Liver (tissue), 8 donors: ENCODE measurements at regions not wholly inside any gene's neighbourhood (a gene's known extent, or its start where the extent isn't known, plus 50 kb on each side); places are given as distances from the start of the nearest gene placed in this dataset.

ENCODE experiments used
- DNase-seq: peaks from one replicate; pipeline ENCODE4 v3.0.0-alpha.2; 2017; ENCODE audit warnings: low spot score
- H3K27ac ChIP-seq, 2 donors: one replicate each; pipeline ENCODE4 v1.7.0; 2013; ENCODE audit warnings: inconsistent platforms in 2 of 2, low read length in 2 of 2, control low read depth in 1 of 2, low read depth in 1 of 2, mild to moderate bottlenecking in 1 of 2
- H3K27me3 ChIP-seq, 4 donors: one replicate each; pipeline versions ENCODE4 v1.6.1 to v1.7.0; 2013; ENCODE audit warnings: low read length in 3 of 4, inconsistent platforms in 1 of 4, mild to moderate bottlenecking in 1 of 4, moderate library complexity in 1 of 4; ENCODE audit not compliant: control insufficient read depth in 4 of 4, insufficient read depth in 4 of 4
- H3K36me3 ChIP-seq, 4 donors: one replicate each; pipeline versions ENCODE4 v1.6.1 to v1.7.0; 2013; ENCODE audit warnings: low read length in 3 of 4, mild to moderate bottlenecking in 3 of 4, low read depth in 1 of 4, moderate library complexity in 1 of 4; ENCODE audit not compliant: control insufficient read depth in 4 of 4, insufficient read depth in 3 of 4
- H3K4me1 ChIP-seq, 4 donors: one replicate each; pipeline versions ENCODE4 v1.6.1 to v1.7.0; 2013; ENCODE audit warnings: low read length in 3 of 4, mild to moderate bottlenecking in 3 of 4, moderate library complexity in 1 of 4; ENCODE audit not compliant: control insufficient read depth in 4 of 4, insufficient read depth in 4 of 4
- H3K4me3 ChIP-seq, 3 donors: one replicate each; pipeline versions ENCODE4 v1.6.1 to v1.7.0; 2013; ENCODE audit warnings: low read length in 3 of 3, control low read depth in 1 of 3, low read depth in 1 of 3, mild to moderate bottlenecking in 1 of 3
- H3K9ac ChIP-seq, 2 donors: one replicate each; pipeline ENCODE4 v1.7.0; 2013; ENCODE audit warnings: low read length in 2 of 2, mild to moderate bottlenecking in 2 of 2, moderate library complexity in 2 of 2, control low read depth in 1 of 2, low read depth in 1 of 2
- H3K9me3 ChIP-seq, 4 donors: one replicate each; pipeline versions ENCODE4 v1.6.1 to v1.7.0; 2013; ENCODE audit warnings: low read length in 3 of 4; ENCODE audit not compliant: control insufficient read depth in 4 of 4
- ATF3 ChIP-seq: IDR thresholded peaks from 2 replicates; pipeline ENCODE4 v1.6.1; 2016; ENCODE audit warnings: antibody characterized with exemption
- CTCF ChIP-seq: fragments of 150-350 bp; IDR thresholded peaks from 2 replicates; pipeline ENCODE4 v1.5.1; 2017; ENCODE audit warnings: improper control_type of control experiment, low read depth, low read length; ENCODE audit not compliant: missing input control
- EGR1 ChIP-seq, 2 donors: IDR thresholded peaks; 2 replicates each; pipeline ENCODE4 v1.6.1; 2016 to 2018; ENCODE audit warnings: antibody characterized with exemption in 2 of 2, low read depth in 2 of 2
- FOXA1 ChIP-seq: IDR thresholded peaks from 2 replicates; pipeline ENCODE4 v1.6.1; 2016; ENCODE audit warnings: antibody characterized with exemption
- FOXA2 ChIP-seq: IDR thresholded peaks from 2 replicates; pipeline ENCODE4 v1.6.1; 2016; ENCODE audit warnings: antibody characterized with exemption
- GABPA ChIP-seq, 2 donors: IDR thresholded peaks in 1 of 2; conservative IDR thresholded peaks in 1 of 2; 2 replicates each; pipeline ENCODE4 v1.6.1; 2016; ENCODE audit warnings: antibody characterized with exemption in 2 of 2, mild to moderate bottlenecking in 1 of 2, moderate library complexity in 1 of 2
- HNF4A ChIP-seq, 2 donors: conservative IDR thresholded peaks; 2 replicates each; pipeline ENCODE4 v1.6.1; 2016; ENCODE audit warnings: antibody characterized with exemption in 2 of 2, mild to moderate bottlenecking in 2 of 2
- HNF4G ChIP-seq: IDR thresholded peaks from 2 replicates; pipeline ENCODE4 v1.6.1; 2016; ENCODE audit warnings: antibody characterized with exemption
- JUND ChIP-seq, 2 donors: IDR thresholded peaks; 2 replicates each; pipeline ENCODE4 v1.6.1; 2016; ENCODE audit warnings: antibody characterized with exemption in 2 of 2
- MAX ChIP-seq: IDR thresholded peaks from 2 replicates; pipeline ENCODE4 v1.6.1; 2016; ENCODE audit warnings: antibody characterized with exemption
- NR2F2 ChIP-seq: IDR thresholded peaks from 2 replicates; pipeline ENCODE4 v1.6.1; 2016; ENCODE audit warnings: antibody characterized with exemption
- RAD21 ChIP-seq, 2 donors: IDR thresholded peaks; 2 replicates each; pipeline ENCODE4 v1.6.1; 2016; ENCODE audit warnings: antibody characterized with exemption in 2 of 2, mild to moderate bottlenecking in 2 of 2
- REST ChIP-seq: IDR thresholded peaks from 2 replicates; pipeline ENCODE4 v1.6.1; 2016; ENCODE audit warnings: antibody characterized with exemption, mild to moderate bottlenecking
- RXRA ChIP-seq, 2 donors: IDR thresholded peaks; 2 replicates each; pipeline ENCODE4 v1.6.1; 2017 to 2018; ENCODE audit warnings: antibody characterized with exemption in 2 of 2, mild to moderate bottlenecking in 1 of 2
- SP1 ChIP-seq: IDR thresholded peaks from 2 replicates; pipeline ENCODE4 v1.6.1; 2018; ENCODE audit warnings: antibody characterized with exemption, mild to moderate bottlenecking
- TAF1 ChIP-seq: conservative IDR thresholded peaks from 2 replicates; pipeline ENCODE4 v1.6.1; 2016; ENCODE audit warnings: antibody characterized with exemption, mild to moderate bottlenecking
- YY1 ChIP-seq: IDR thresholded peaks from 2 replicates; pipeline ENCODE4 v1.6.1; 2016; ENCODE audit warnings: antibody characterized with exemption, mild to moderate bottlenecking
- ZBTB33 ChIP-seq: IDR thresholded peaks from 2 replicates; pipeline ENCODE4 v1.6.1; 2016; ENCODE audit warnings: antibody characterized with exemption
- WGBS: extraction: QIAGEN DNeasy Blood & Tissue Kit; methylation state at CpG from one replicate; pipeline ENCODE4 v1.1.7; 2013; 5-methylcytosine and 5-hydroxymethylcytosine counted together
- donor health status: healthy.
- donor health status: healthy.
- donor health status: healthy.
- donor health status: healthy.
- donor health status: healthy.

- TF ChIP-seq TAF1 (no peak), YY1 (no peak), GABPA (IDR thresholded peaks at IDR 0.05 in 1 of 2, conservative IDR thresholded peaks at IDR 0.05 in 1 of 2) (no peak), EGR1 (IDR thresholded peaks at IDR 0.05; ENCODE audit: low read depth in 2 of 2) (no peak), FOXA1 (no peak), HNF4G (no peak), FOXA2 (no peak), JUND (IDR thresholded peaks at IDR 0.05) (no peak), NR2F2 (no peak), REST (no peak), ZBTB33 (no peak), ATF3 (no peak)
- H3K27me3 ChIP-seq: no peaks in the 10 kb centered on the region
- H3K4me3 ChIP-seq: no peak overlapping the region
- H3K4me1 ChIP-seq: no peaks in the 10 kb centered on the region
- no peak overlapping the region for H3K9ac ChIP-seq
- no peak overlapping the region for H3K27ac ChIP-seq
- no peak for DNase-seq
- 88% methylated on average over 2 of the region's 2 CpGs for WGBS
- H3K36me3 ChIP-seq: no peaks in the 10 kb centered on the region
- H3K9me3 ChIP-seq: no peaks in the 10 kb centered on the region
These were observed 133.0 kb downstream of the ZDHHC21 start for GRCh38 chr9:14560194-14560593.

GRCh38 chr9:14554886-14555285, 138.3 kb downstream of the ZDHHC21 start:
- Histone ChIP-seq H3K4me3 (no peak overlapping the region), H3K9ac (no peak overlapping the region), H3K27me3 (no peaks in the 10 kb centered on the region), H3K4me1 (no peaks in the 10 kb centered on the region), H3K9me3 (no peaks in the 10 kb centered on the region), H3K27ac (no peak overlapping the region), H3K36me3 (no peaks in the 10 kb centered on the region)
- no peak for DNase-seq
- TF ChIP-seq SP1 (no peak), REST (no peak), NR2F2 (no peak), HNF4A (conservative IDR thresholded peaks at IDR 0.05) (no peak), MAX (no peak), JUND (IDR thresholded peaks at IDR 0.05) (no peak), TAF1 (no peak), CTCF (no peak), ZBTB33 (no peak), FOXA2 (no peak), RAD21 (IDR thresholded peaks at IDR 0.05) (no peak), RXRA (IDR thresholded peaks at IDR 0.05) (no peak), FOXA1 (no peak), ATF3 (no peak), HNF4G (no peak), YY1 (no peak), GABPA (IDR thresholded peaks at IDR 0.05 in 1 of 2, conservative IDR thresholded peaks at IDR 0.05 in 1 of 2) (no peak)
- WGBS: 90% methylated on average over 4 of the region's 4 CpGs
